CD4-positive, alpha-beta T cell treated with Interleukin-4 for 1 hour (primary cell): ENCODE measurements at regions not wholly inside any gene's neighbourhood (a gene's known extent, or its start where the extent isn't known, plus 50 kb on each side); places are given as distances from the start of the nearest gene placed in this dataset.

Experiments
- DNase-seq, 2 donors: peaks; one replicate each; pipeline ENCODE4 v3.0.0-alpha.2; 2020 to 2022

DNA sequence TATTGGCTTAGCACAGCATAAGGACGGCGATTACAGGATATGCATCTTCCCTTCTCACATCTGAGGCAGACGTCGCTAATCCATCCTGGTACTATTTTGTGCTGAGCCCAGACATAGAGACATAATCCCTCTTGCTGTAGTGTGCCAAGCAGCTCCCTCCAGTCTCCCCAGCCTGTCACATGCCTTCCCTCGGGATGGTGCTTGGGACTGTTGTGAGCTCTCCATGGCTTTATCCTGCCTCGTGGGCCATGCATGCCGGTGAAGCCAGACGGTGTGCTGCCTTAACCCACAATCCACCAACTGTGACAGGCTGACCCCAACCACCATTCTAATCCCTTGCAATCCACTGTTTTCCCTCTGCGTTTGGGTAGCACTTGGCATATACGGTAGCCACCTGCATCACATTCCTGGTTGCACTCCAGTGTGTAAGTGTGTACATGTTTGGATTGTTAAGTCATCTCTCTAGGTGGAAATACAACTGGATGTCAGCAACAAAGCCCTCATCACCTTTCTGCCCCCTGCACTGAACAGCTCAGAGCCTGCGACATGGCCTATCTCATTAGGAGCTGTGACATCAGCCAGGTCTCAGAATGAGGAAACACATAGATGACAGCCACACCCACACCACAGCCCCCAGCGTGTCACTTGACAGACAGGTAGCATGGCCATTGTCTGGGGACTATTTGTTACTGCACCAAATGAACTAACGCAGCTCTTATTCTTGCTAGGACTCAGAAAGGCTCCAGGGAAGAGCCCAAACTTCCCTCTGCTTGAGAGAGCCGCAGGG is 374.8 kb upstream of the CDH4 start:
- no peak for DNase-seq

- no peak for DNase-seq
Measured at GRCh38 chr20:60882836-60883235, 369.2 kb upstream of the CDH4 start.

GRCh38 chr20:60883496-60883895 is 368.6 kb upstream of the CDH4 start:
- no peak for DNase-seq

DNA sequence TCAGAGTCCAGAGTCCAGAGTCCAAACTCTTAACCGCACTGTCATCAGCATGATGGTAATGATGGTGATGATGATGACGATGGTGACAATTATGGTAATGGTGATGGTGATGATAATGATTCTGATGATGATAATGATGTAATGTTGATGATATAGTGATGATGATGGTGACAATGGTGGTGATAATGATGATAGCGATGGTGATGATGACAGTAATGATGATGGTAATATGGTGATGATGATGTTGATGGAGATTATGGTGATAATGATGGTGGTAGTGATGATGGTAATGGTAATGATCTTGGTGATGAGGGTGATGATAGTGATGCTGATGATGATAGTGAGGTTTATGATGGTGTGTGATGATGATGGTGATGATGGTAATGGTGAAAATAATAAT is 367.8 kb upstream of the CDH4 start:
- DNase-seq: no peak

DNA sequence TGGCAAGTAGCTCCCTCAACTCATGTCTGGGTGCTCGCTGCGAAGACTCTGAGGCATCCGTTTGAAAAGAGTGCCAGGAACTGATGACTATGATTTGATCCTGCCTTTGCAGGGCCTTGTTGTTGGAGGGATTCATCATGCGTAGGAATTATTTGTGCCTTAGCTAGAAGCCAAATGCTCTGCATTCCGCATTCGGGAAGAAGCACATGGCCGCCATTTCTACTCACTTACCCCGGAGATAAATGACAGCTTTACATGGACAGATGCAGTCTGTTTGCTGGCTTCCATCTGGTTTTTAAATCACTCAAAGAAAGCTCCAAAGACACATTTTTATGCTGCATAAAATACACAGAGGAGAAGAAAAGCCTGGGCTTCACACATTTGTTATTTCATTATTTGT is 363.3 kb upstream of the CDH4 start:
- DNase-seq: no peak

DNA sequence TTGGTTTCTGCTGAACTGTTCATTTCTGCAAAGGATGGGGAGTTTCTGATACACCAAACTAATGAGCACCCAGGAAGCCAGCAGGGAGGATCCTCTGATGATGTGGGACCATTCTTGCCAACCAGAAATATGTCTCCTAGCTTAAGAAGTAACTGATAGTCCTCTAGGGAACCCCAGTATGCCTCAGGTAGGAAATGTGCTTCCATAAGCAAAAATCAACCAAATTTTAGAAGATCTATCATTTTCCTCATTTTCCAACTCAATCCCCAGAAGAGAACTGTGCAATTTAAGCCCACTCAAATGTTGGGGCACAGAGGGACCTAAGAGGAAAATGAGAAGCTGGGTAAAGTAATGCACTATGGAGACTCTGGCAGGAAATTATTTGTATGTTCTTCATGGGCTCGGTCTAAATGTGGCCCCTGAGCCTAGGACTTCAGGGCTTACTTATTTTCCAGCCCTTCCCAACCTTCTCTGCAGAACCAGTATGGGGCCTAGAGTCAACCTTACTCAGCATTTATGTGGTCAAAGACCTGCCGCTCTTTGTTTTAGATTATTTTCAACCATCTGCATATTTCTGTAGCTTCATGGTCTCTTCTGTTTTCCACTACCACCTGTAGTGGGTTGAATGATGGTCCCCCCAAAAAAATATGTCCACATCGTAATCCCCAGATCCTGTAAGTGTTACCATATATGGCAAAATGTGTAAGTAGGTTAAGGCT is 359.8 kb upstream of the CDH4 start:
- no peak for DNase-seq

DNA sequence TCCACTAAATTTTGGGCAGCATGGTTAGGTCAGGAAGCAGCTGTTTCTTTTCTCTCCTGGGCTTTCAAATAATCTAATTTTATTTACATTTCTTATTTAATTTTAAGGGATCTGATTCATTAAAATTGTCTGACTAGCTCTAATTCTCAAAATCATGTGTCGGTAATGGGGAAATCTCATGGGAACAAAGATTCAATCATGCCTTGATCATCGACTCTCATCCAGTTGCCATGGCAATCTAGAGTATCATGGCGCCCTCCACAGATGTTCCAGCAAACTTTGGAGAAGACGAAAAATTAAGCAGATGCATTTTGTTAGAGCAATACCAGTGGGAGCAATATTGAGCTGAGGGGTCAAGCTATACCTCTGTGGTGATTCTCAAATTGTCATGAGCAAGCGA is 358.0 kb upstream of the CDH4 start:
- no peak for DNase-seq

GRCh38 chr20:60895363-60896079 is 356.5 kb upstream of the CDH4 start:
- no peak for DNase-seq

GRCh38 chr20:60897976-60898375 is 354.1 kb upstream of the CDH4 start:
- DNase-seq: no peak

DNA sequence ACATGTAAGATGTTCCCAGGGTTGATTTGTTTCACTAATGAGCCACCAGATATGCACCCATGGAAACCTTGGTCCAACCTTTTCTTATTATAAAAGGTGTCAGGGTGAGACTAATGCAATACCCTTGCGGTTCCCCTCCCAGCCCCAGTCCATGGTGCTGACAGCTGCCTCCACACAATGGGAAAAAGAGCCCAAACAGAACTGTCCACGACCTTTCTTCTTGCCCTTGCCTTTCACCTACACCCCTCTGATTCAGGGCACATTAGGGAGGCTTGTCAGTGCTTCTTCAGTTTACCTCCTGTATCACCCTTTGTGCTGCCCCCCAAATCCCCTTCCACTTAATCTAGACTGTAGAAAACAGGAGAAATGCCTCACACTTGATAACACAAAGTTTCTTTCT is 352.7 kb upstream of the CDH4 start:
- DNase-seq: no peak

- DNase-seq: no peak
Measured at GRCh38 chr20:60900618-60901017, 351.4 kb upstream of the CDH4 start.

- DNase-seq: no peak
Measured at GRCh38 chr20:60901831-60902230, 350.2 kb upstream of the CDH4 start.

DNA sequence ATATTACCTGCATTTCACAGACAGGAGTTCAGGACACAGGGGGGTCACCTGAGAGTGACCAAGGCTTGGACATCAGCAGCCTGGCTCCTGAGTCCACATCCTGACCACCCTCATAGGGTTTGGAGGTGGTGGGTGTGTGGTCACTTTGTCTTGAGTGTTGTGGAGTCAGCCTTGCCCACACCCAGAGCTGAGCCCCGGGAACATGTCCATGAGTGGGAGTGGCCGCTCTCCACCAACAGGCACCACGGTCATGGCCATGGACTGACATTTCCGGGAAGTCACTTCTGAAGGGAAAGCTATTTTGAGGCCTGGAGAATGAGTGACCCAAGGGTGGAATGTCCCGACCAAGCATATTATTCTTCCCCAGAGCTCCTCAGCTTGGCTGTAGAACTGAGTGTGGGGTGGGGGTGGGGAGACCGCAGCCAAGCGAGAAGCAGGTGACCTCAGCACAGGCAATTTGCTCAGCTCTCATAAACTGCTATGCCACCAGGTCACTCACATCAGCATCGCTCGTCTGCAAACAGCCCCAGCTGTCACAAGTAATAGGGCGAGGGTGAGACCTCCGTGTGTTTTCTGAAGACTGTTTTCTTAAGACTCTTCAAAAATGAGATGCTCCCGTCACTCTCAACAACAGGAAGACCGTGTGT is 348.6 kb upstream of the CDH4 start:
- no peak for DNase-seq

DNA sequence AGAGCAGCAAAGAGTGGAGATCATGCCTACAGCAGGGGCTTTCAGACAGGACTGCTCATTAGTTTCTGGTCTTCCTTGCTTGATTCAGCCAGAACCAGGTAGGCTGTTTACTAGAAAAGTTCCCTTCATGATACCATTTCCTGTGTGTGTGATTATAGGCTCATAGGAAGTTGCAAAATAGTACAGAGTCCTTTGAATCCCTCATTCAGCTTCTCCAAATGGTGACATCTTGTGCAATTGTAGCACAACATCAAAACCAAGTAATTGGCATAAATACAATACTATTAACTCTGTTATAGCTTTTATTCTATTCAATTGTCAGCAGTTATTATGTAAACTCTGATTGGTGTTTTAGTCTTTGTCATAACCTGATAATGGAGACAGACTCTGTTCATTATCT is 347.3 kb upstream of the CDH4 start:
- no peak for DNase-seq

DNA sequence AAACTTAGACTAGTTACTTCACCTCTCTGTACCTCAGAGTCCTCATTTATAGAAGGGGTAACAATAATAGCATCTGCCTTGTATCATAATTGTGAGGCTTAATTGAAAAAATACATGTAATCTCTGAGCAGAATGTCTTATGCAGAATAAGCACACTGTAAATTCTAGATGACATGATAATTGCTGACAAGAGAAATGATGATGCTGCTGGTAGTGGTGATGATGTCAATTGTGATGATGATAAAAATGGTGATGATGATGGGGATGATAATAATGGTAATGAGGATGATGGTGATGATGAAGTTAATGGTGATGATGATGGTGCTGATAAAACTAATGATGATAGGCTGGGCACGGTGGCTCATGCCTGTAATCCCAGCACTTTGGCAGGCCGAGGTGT is 346.1 kb upstream of the CDH4 start:
- no peak for DNase-seq

- DNase-seq: no peak
Measured at GRCh38 chr20:60906555-60906954, 345.5 kb upstream of the CDH4 start.

DNA sequence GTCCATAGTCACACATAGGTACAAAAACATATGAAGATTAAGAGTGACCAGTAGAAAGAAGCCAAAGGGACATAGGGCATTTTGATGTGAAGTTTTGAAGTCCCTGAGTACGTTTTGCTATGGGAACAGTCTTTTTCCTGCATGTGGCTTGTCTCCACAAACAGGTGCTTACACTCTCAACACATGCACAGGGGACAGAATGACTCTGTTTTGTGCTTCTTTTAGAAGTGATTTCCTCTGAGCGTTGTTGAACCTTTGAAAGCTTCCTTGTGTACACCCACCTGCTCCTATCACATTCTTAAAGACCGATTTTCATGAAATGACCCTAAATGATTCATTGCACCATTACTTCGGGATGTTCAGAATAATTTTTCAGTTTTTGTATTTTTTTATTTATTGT is 338.8 kb upstream of the CDH4 start:
- no peak for DNase-seq

DNA sequence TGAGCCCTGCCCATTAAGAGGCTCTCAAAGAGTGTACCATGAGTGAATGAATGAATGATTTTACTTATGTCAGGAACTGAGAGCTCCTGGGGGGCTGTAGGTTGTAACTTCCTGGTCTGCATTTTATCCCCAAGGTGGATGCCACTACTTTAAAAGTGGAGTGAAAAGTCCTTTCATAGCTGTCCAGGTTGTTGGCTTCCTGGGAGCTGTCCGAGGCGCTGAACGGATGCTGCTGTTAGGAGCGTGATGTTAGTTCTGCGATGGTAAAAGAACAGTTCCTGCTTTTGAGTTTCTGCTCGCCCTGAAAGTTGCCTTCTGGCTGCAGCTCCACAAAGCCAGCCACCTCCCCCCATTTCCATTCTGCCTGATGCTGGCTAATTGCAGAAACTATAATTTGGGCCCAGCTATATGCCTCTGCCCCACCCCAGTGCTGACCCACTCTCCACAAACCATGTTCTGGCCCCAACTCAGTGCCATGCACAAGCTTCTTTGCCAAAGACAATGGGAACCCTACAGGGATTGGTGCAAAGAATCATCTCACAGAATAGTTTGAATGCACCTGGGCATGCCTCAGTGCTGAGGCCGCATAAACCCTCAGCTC is 330.9 kb upstream of the CDH4 start:
- DNase-seq: no peak

DNA sequence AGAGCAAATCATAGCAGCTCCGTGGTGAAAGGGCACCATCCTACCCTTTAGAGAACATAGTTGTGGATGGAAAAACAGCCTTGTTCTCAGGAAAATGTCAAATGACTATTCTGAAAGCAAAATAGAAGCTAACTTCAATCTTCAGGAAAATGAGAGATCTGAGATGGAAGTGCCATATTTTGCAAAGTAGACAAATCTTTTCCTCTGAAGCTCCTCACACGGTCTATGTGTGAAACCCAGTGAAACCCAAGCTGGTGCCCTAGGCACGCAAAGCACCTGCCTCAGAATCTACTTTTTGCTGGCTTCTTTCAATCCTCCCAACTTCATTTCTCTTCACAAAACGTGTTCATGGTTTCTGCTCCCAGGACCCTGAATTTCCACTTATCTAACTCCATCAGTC is 325.2 kb upstream of the CDH4 start:
- DNase-seq: no peak

GRCh38 chr20:60928341-60928740 is 323.7 kb upstream of the CDH4 start:
- DNase-seq: no peak

- no peak for DNase-seq
Measured at GRCh38 chr20:60930023-60930790, 321.9 kb upstream of the CDH4 start.

- no peak for DNase-seq
Measured at GRCh38 chr20:60931696-60932095, 320.4 kb upstream of the CDH4 start.
